Right atrium auricular region (tissue), 2 donors: ENCODE measurements at regions not wholly inside any gene's neighbourhood (a gene's known extent, or its start where the extent isn't known, plus 50 kb on each side); places are given as distances from the start of the nearest gene placed in this dataset.

Source experiments
- DNase-seq: peaks from one replicate; pipeline ENCODE4 v3.0.0-alpha.2; 2019; ENCODE audit warnings: low spot score
- H3K27ac ChIP-seq, 2 donors: fragments of 200-600 bp; sonication (generic); 1 replicate in 1 of 2; 2 replicates in 1 of 2; pipeline ENCODE4 v1.5.1; 2016 to 2019
- H3K27me3 ChIP-seq, 2 donors: fragments of 200-600 bp; sonication (generic); one replicate each; pipeline versions ENCODE4 v1.5.1 to v1.6.0; 2017 to 2019
- H3K36me3 ChIP-seq: fragments of 200-600 bp; sonication (generic); one replicate; pipeline ENCODE4 v1.5.1; 2016
- H3K4me1 ChIP-seq, 2 donors: fragments of 200-600 bp; sonication (generic); one replicate each; pipeline versions ENCODE4 v1.5.1 to v1.6.0; 2017 to 2019
- H3K4me3 ChIP-seq, 2 donors: fragments of 200-600 bp; sonication (generic); 1 replicate in 1 of 2; 2 replicates in 1 of 2; pipeline ENCODE4 v1.5.1; 2017 to 2019; ENCODE audit warnings: mild to moderate bottlenecking in 1 of 2, moderate library complexity in 1 of 2
- H3K9me3 ChIP-seq, 2 donors: fragments of 200-600 bp; sonication (generic); one replicate each; pipeline ENCODE4 v1.5.1; 2019
- TF ChIP-seq, protein P1 (sequence below), 2 donors: fragments of 200-600 bp; sonication (generic); IDR thresholded peaks; one replicate each; pipeline ENCODE4 v1.5.1; 2019; ENCODE audit warnings: antibody characterized with exemption in 2 of 2

DNA sequence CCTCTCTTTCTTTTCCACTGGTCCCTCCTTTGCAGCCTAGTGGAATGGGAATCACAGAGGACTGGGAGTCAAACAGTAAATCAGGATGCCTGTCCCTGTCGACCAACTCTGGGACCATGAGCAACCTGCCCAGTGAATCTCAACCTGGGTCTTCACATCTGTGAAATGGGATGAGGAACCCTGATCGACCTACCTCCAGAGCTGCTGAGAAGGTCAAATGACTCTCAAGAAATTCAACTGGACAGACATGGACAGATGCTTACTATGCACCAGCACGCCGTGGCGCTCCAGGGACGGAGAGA, 73.3 kb upstream of the TAF1B start:
- Histone ChIP-seq H3K4me3 (no peak overlapping the region), H3K9me3 (no peaks in the 10 kb centered on the region), H3K36me3 (no peaks in the 10 kb centered on the region), H3K4me1 (peaks cover 0 to 50% of the 10 kb centered on the region in 2 donors), H3K27ac (peak overlapping the region in 1 of 2 donors; percentile 69), H3K27me3 (no peaks in the 10 kb centered on the region)
- TF ChIP-seq, protein P1, sequence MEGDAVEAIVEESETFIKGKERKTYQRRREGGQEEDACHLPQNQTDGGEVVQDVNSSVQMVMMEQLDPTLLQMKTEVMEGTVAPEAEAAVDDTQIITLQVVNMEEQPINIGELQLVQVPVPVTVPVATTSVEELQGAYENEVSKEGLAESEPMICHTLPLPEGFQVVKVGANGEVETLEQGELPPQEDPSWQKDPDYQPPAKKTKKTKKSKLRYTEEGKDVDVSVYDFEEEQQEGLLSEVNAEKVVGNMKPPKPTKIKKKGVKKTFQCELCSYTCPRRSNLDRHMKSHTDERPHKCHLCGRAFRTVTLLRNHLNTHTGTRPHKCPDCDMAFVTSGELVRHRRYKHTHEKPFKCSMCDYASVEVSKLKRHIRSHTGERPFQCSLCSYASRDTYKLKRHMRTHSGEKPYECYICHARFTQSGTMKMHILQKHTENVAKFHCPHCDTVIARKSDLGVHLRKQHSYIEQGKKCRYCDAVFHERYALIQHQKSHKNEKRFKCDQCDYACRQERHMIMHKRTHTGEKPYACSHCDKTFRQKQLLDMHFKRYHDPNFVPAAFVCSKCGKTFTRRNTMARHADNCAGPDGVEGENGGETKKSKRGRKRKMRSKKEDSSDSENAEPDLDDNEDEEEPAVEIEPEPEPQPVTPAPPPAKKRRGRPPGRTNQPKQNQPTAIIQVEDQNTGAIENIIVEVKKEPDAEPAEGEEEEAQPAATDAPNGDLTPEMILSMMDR (IDR thresholded peaks at IDR 0.05) = no peak
- DNase-seq = no peak

DNA sequence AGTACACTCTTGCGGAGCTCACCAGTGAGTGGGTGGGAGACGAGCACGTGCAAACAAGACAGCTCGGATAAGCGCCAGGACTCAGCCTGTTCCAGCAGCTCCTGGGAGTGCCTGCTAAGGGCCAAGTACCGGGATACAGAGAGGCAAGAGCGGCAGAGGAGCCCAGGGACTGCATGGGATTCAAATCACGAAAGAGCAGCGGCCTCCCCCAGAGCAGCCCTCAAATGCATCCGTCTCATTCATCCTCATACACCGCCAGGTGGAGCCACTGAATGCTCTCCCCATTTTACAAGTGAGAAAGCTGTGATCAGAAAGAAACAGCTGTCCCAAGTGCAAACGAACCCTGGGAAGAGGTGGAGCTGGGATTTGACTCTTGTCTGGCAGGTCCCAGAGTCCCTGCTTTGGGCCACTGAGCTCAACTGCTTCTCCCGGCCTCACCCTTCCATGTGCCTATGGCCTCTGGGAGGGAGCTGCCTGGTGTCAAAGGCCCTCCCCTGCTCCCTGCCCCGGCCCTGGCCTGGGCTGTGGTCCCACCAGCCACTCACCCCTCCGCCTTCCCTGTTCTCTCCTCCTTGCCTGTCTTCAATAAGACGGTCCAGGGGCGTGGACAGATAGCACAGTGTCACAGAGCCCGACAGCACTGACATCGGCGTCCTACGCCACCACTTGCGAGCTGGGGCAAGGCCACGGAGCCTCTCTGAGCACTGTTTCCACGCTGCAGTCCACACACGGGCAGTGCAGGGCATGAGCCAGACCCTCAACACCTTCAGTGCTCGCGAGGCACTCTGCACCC, 72.8 kb upstream of the TAF1B start:
- H3K4me1 ChIP-seq = peaks cover 0 to 45% of the 10 kb centered on the region in 2 donors
- peak overlapping the region in 1 of 2 donors; percentile 9 for H3K4me3 ChIP-seq
- peak overlapping the region; percentile 54 to 69 for H3K27ac ChIP-seq
- no peaks in the 10 kb centered on the region for H3K36me3 ChIP-seq
- H3K27me3 ChIP-seq = no peaks in the 10 kb centered on the region
- H3K9me3 ChIP-seq = no peaks in the 10 kb centered on the region
- TF ChIP-seq, protein P1 (IDR thresholded peaks at IDR 0.05) = peak; percentile 30 to 77
- peak; percentile 87 for DNase-seq

DNA sequence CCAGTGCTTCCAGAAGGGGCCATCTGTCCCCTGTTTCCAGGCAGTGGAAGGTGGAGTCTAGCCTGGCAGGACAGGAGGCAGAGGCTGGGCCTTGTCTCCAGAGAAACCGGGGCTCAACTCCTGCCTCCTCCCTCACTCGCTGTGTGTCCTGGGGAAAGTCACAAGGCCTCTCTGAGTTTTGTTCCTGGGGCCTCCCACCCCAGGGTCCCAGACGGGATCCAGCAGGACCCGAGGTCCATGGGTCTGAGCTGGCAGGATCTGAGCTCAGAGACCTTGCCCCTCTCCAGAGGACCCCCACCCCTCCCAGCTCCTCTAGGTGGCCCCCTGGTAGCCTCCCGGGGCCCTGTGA, 72.2 kb upstream of the TAF1B start:
- H3K4me1 ChIP-seq = peaks cover 0 to 43% of the 10 kb centered on the region in 2 donors
- no peak overlapping the region for H3K4me3 ChIP-seq
- no peaks in the 10 kb centered on the region for H3K36me3 ChIP-seq
- TF ChIP-seq, protein P1 (IDR thresholded peaks at IDR 0.05) = no peak
- no peaks in the 10 kb centered on the region for H3K27me3 ChIP-seq
- peak overlapping the region; percentile 54 to 69 for H3K27ac ChIP-seq
- no peaks in the 10 kb centered on the region for H3K9me3 ChIP-seq
- DNase-seq = no peak

DNA sequence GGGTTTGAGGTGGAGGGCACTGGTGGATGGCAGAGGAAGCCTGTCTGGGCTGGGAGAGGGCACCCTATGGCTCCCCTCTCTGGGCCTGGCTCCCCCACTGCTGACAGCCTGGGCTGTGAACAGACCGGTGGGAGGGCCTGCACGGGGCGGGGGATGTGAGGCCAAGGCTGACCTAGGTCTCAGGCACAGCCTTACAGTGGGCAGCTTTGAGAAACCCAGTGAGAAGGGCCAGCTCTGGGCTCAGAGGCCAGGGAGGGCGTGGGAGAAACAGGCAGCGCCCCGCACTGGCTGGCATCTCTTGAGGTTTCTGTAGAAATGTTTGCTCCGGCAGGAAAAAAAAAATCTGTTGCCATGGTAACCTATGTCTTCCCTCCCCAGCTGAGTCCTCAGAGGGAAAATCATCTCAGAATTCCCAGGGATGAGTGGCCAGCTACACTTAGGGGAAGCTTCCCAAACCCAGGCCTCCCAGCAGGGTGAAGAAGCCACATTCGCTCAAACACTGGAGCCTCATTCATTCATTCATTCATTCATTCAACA, 71.7 kb upstream of the TAF1B start:
- H3K36me3 ChIP-seq = no peaks in the 10 kb centered on the region
- peak overlapping the region; percentile 54 to 69 for H3K27ac ChIP-seq
- H3K27me3 ChIP-seq = no peaks in the 10 kb centered on the region
- DNase-seq = no peak
- H3K9me3 ChIP-seq = no peaks in the 10 kb centered on the region
- H3K4me1 ChIP-seq = peaks cover 0 to 39% of the 10 kb centered on the region in 2 donors
- H3K4me3 ChIP-seq = no peak overlapping the region
- TF ChIP-seq, protein P1 (IDR thresholded peaks at IDR 0.05) = no peak

DNA sequence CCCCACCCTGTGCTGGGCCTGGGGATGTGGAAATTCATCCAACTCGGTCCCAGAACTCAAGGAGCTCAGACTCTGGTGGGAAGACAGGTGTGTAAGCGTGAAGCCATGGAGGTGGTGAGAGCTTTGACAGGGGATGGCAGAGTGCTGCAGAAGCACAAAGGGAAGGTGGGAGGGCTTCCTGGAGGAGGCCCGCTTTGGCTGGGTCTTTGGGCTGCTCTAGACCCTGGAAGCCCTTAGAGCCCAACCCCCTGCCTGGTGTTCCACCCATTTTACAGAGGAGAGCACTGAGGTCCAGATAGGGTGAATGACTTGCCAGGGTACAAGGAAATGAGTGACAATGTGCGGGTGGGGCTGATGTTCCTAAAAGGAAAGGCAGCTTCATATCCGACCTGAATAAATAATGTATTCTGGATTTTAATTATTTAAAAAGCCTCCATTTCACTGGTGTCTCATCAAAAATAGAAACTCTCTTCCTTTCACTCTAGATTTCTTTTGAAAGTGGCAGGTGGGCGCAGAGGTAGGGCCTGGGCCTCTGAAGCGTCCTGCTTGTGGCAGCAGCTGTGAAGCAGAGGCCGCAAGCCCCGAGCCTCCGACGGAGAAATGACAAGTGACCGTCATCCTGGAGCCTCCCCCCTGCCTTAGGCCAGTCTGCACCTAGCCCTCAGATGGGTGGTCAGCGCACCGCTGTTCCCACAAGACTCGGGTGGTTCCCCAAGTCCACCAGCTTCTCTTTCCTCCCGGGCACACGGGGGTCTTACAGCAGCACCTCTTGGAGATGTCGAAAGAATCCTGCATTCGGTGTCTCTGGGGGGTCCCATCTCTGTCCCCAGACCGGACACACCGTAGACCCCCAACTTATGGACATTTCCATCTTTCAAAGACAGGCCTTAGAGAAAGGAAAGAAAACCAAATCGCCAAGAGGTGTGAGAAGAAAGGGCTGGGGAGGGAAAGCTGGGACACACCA, 71.0 kb upstream of the TAF1B start:
- Histone ChIP-seq H3K36me3 (no peaks in the 10 kb centered on the region), H3K9me3 (no peaks in the 10 kb centered on the region), H3K27ac (peak overlapping the region in 1 of 2 donors; percentile 29), H3K27me3 (no peaks in the 10 kb centered on the region), H3K4me1 (peaks cover 0 to 39% of the 10 kb centered on the region in 2 donors), H3K4me3 (no peak overlapping the region)
- TF ChIP-seq, protein P1 (IDR thresholded peaks at IDR 0.05) = no peak
- DNase-seq = no peak
